ENCODE measurements at regions not wholly inside any gene's neighbourhood (a gene's known extent, or its start where the extent isn't known, plus 50 kb on each side); places are given as distances from the start of the nearest gene placed in this dataset. TPM values are rescaled to one million over a fixed set of nuclear protein-coding genes. Genes with fewer than 3 reads are reported as not detected.
"Not testable (repeated sequence)": the region's sequence is repeated elsewhere in the genome, so short reads cannot be mapped to it uniquely, and the experiment has no call there.

- no peak for DNase-seq
These were observed 78.1 kb upstream of the PLCB4 start for GRCh38 chr20:8990770-8991169.

- DNase-seq = no peak
These were observed 74.8 kb upstream of the PLCB4 start for GRCh38 chr20:8994045-8994444.

- DNase-seq = no peak
These were observed 73.1 kb upstream of the PLCB4 start for GRCh38 chr20:8995761-8996160.

GRCh38 chr20:8996817-8997512 lies 71.9 kb upstream of the PLCB4 start:
- no peak for DNase-seq

GRCh38 chr20:8997701-8998117 lies 71.2 kb upstream of the PLCB4 start:
- DNase-seq = no peak

GRCh38 chr20:9011121-9011520 lies 57.8 kb upstream of the PLCB4 start:
- no peak for DNase-seq

GRCh38 chr20:9015232-9015983 lies 53.5 kb upstream of the PLCB4 start:
- DNase-seq = not testable (repeated sequence)

- DNase-seq = no peak
These were observed 52.9 kb upstream of the PLCB4 start for GRCh38 chr20:9015984-9016324.

- DNase-seq = no peak
These were observed 50.5 kb upstream of the PLCB4 start for GRCh38 chr20:9018346-9018745.

Small RNA genes in the stretch of these regions (small RNA-seq; reads per million reads assigned to genes)
- gene RF00017 (ENCODE audit: low replicate concordance) = not detected

All from tongue (tissue), 2 donors.